OCI-LY3 (cell line): ENCODE measurements at regions not wholly inside any gene's neighbourhood (a gene's known extent, or its start where the extent isn't known, plus 50 kb on each side); places are given as distances from the start of the nearest gene placed in this dataset.

Experiments
- H2AFZ ChIP-seq: fragments of 200-600, 300-600 bp; shearing (Covaris generic); 2 replicates; pipeline ENCODE4 v1.6.0; 2014; ENCODE audit warnings: antibody characterized with exemption, low read depth, low read length
- H3K27ac ChIP-seq: fragments of 200-600, 300-600 bp; sonication (generic); 2 replicates; pipeline ENCODE4 v1.5.1; 2014; ENCODE audit warnings: mild to moderate bottlenecking, low read length, moderate library complexity, mixed read lengths
- H3K27me3 ChIP-seq: fragments of 200-600, 300-600 bp; sonication (generic); 2 replicates; pipeline ENCODE4 v1.6.1; 2014; ENCODE audit warnings: low read depth, low read length, mixed read lengths
- H3K36me3 ChIP-seq: fragments of 200-600, 300-600 bp; sonication (generic); replicated peaks from 2 replicates; pipeline ENCODE3; 2014; ENCODE audit warnings: low read depth, low read length, mixed read lengths
- H3K4me1 ChIP-seq: fragments of 300-600, 200-600 bp; sonication (generic); 2 replicates; pipeline ENCODE4 v1.6.1; 2014; ENCODE audit warnings: low read length, mixed read lengths
- H3K4me2 ChIP-seq: fragments of 200-600, 300-600 bp; sonication (generic); 2 replicates; pipeline ENCODE4 v1.6.1; 2014; ENCODE audit warnings: low read length, mixed read lengths
- H3K4me3 ChIP-seq: fragments of 300-600, 200-600 bp; sonication (generic); 2 replicates; pipeline ENCODE4 v1.5.1; 2014; ENCODE audit warnings: antibody characterized with exemption, mild to moderate bottlenecking, low read length, moderate library complexity
- H3K79me2 ChIP-seq: fragments of 300-600, 200-600 bp; shearing (Covaris generic); 2 replicates; pipeline ENCODE4 v1.6.1; 2014; ENCODE audit warnings: mild to moderate bottlenecking, low read length, mixed read lengths
- H3K9ac ChIP-seq: fragments of 300-600, 200-600 bp; shearing (Covaris generic); 2 replicates; pipeline ENCODE4 v1.6.0; 2014; ENCODE audit warnings: mild to moderate bottlenecking, low read length, moderate library complexity
- H3K9me3 ChIP-seq: fragments of 200-600, 300-600 bp; shearing (Covaris generic); 2 replicates; pipeline ENCODE4 v1.6.1; 2014; ENCODE audit warnings: low read length, mixed read lengths; ENCODE audit not compliant: insufficient read depth
- H4K20me1 ChIP-seq: fragments of 200-600, 300-600 bp; sonication (generic); 2 replicates; pipeline ENCODE4 v1.6.1; 2016; ENCODE audit warnings: low read length, mixed read lengths; ENCODE audit not compliant: insufficient read depth
- EZH2phosphoT487 ChIP-seq: fragments of 200-600 bp; shearing (Covaris generic); IDR thresholded peaks from 2 replicates; pipeline ENCODE4 v1.6.1; 2018; ENCODE audit warnings: antibody characterized with exemption, mixed run types, low read depth
- TF ChIP-seq, protein P1 (sequence below): fragments of 200-600, 300-600 bp; sonication (generic); IDR thresholded peaks from 2 replicates; pipeline ENCODE4 v1.5.1; 2014; ENCODE audit warnings: antibody characterized with exemption, low read length, low read depth

DNA sequence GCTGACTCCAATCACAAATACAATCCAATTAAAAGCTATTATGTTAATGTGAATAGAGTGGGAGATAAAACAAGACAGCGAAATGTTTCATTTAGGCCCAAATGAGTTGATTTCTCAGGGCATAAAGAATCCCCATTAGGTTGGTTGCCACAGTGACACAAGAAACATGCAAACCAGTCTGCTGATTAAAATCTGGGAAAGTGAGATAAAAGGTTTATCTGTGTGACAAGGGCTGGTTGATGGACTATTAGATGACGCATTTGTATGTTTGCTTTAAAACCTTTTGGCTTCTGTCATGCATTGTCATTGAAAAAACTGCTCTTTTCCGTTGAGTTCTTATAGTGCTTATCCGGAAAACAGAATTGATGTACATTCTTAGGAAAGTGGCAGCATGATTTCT lies 658.2 kb downstream of the GATA3 start:
- Histone ChIP-seq H3K4me3 (no peak overlapping the region), H3K9ac (no peak overlapping the region), H4K20me1 (no peaks in the 10 kb centered on the region), H3K4me1 (no peaks in the 10 kb centered on the region), H2AFZ (no peak overlapping the region), H3K27ac (no peak overlapping the region), H3K9me3 (no peaks in the 10 kb centered on the region), H3K27me3 (no peaks in the 10 kb centered on the region), H3K79me2 (no peaks in the 10 kb centered on the region), H3K36me3 (no peaks in the 10 kb centered on the region), H3K4me2 (no peak overlapping the region)
- no peak for TF ChIP-seq EZH2phosphoT487
- TF ChIP-seq, protein P1, sequence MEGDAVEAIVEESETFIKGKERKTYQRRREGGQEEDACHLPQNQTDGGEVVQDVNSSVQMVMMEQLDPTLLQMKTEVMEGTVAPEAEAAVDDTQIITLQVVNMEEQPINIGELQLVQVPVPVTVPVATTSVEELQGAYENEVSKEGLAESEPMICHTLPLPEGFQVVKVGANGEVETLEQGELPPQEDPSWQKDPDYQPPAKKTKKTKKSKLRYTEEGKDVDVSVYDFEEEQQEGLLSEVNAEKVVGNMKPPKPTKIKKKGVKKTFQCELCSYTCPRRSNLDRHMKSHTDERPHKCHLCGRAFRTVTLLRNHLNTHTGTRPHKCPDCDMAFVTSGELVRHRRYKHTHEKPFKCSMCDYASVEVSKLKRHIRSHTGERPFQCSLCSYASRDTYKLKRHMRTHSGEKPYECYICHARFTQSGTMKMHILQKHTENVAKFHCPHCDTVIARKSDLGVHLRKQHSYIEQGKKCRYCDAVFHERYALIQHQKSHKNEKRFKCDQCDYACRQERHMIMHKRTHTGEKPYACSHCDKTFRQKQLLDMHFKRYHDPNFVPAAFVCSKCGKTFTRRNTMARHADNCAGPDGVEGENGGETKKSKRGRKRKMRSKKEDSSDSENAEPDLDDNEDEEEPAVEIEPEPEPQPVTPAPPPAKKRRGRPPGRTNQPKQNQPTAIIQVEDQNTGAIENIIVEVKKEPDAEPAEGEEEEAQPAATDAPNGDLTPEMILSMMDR: no peak

DNA sequence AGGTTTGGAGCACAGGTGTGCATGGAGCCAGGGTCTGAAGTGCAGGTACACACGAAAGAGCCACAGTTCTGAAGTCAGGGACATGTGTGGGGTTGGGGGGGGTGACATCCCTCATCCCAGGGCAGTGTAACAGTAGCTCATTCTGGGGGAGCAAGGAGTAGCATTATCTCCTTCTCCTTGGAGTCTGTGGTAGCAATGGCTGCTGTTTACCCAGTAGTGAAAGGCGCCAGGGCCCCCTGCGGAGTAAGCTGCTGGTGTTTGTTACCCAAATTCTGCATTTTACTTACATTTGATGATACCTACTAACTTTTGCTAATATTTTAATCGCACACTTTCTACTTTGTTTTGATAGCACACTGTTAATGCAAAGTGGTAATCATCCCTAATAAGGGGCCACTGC lies 665.5 kb downstream of the GATA3 start:
- no peak overlapping the region for H3K4me2 ChIP-seq
- no peaks in the 10 kb centered on the region for H3K79me2 ChIP-seq
- H3K9me3 ChIP-seq: no peaks in the 10 kb centered on the region
- H3K9ac ChIP-seq: no peak overlapping the region
- no peaks in the 10 kb centered on the region for H4K20me1 ChIP-seq
- no peak for TF ChIP-seq EZH2phosphoT487
- TF ChIP-seq, protein P1: no peak
- H3K4me1 ChIP-seq: no peaks in the 10 kb centered on the region
- H3K27me3 ChIP-seq: no peaks in the 10 kb centered on the region
- no peak overlapping the region for H3K27ac ChIP-seq
- H3K4me3 ChIP-seq: no peak overlapping the region
- H3K36me3 ChIP-seq: no peaks in the 10 kb centered on the region
- H2AFZ ChIP-seq: no peak overlapping the region

DNA sequence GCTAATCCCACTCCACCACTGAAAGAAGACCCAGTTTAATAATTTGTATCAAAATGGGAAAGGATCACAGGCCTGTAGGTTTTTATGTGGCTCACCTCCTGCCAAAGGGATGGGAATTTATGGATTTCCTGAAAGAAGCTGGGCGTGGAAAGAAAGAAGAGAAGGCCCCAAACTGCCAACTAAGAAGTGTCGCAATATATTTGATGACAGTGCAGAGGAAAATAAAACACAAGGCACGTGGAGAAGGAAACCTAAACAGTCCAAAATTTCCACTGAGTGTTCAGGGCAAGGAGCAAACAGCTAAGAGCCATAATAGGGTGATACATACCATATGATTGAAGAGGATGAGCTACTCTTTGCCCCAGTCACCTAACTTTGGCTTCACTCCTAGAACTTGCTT lies 667.2 kb downstream of the GATA3 start:
- Histone ChIP-seq H2AFZ (no peak overlapping the region), H3K4me2 (no peak overlapping the region), H3K27me3 (no peaks in the 10 kb centered on the region), H3K79me2 (no peaks in the 10 kb centered on the region), H3K36me3 (no peaks in the 10 kb centered on the region), H3K9me3 (no peaks in the 10 kb centered on the region), H3K9ac (no peak overlapping the region), H3K27ac (no peak overlapping the region), H4K20me1 (no peaks in the 10 kb centered on the region), H3K4me3 (no peak overlapping the region), H3K4me1 (no peaks in the 10 kb centered on the region)
- TF ChIP-seq, protein P1: no peak
- TF ChIP-seq EZH2phosphoT487: no peak

- no peaks in the 10 kb centered on the region for H3K36me3 ChIP-seq
- H3K27ac ChIP-seq: no peak overlapping the region
- H3K4me1 ChIP-seq: no peaks in the 10 kb centered on the region
- H3K9ac ChIP-seq: no peak overlapping the region
- H3K79me2 ChIP-seq: no peaks in the 10 kb centered on the region
- no peak for TF ChIP-seq EZH2phosphoT487
- TF ChIP-seq, protein P1: no peak
- no peaks in the 10 kb centered on the region for H3K27me3 ChIP-seq
- H4K20me1 ChIP-seq: no peaks in the 10 kb centered on the region
- H3K9me3 ChIP-seq: no peaks in the 10 kb centered on the region
- H3K4me2 ChIP-seq: no peak overlapping the region
- H2AFZ ChIP-seq: no peak overlapping the region
- no peak overlapping the region for H3K4me3 ChIP-seq
Measured at GRCh38 chr10:8722835-8723234, 668.3 kb downstream of the GATA3 start.
